Progenitor cell of endocrine pancreas (in vitro differentiated cells): ENCODE measurements at regions not wholly inside any gene's neighbourhood (a gene's known extent, or its start where the extent isn't known, plus 50 kb on each side); places are given as distances from the start of the nearest gene placed in this dataset.

Source experiments
- DNase-seq: peaks from one replicate; pipeline ENCODE4 v3.0.0; 2021; ENCODE audit warnings: low spot score; ENCODE audit not compliant: unreplicated experiment
- H3K27ac Mint-ChIP-seq: 2 replicates; pipeline ENCODE4 v1.8.0; 2021; ENCODE audit warnings: mild to moderate bottlenecking, moderate library complexity, mixed read lengths
- H3K27me3 Mint-ChIP-seq: 2 replicates; pipeline ENCODE4 v1.8.0; 2021; ENCODE audit warnings: mixed read lengths
- H3K36me3 Mint-ChIP-seq: 2 replicates; pipeline ENCODE4 v1.8.0; 2022; ENCODE audit warnings: mixed read lengths; ENCODE audit not compliant: insufficient read depth
- H3K4me1 Mint-ChIP-seq: 2 replicates; pipeline ENCODE4 v1.8.0; 2021; ENCODE audit warnings: low read depth, mixed read lengths
- H3K4me3 Mint-ChIP-seq: 2 replicates; pipeline ENCODE4 v1.8.0; 2021; ENCODE audit warnings: low read depth, mild to moderate bottlenecking, moderate library complexity, mixed read lengths
- H3K9me3 Mint-ChIP-seq: 2 replicates; pipeline ENCODE4 v1.8.0; 2021; ENCODE audit warnings: low read depth, mixed read lengths
- CTCF ChIP-seq: fragments of 200-600 bp; sonication (generic); IDR thresholded peaks from one replicate; pipeline ENCODE4 v1.5.0; 2021; ENCODE audit warnings: antibody characterized with exemption, mild to moderate bottlenecking; ENCODE audit not compliant: unreplicated experiment

DNA sequence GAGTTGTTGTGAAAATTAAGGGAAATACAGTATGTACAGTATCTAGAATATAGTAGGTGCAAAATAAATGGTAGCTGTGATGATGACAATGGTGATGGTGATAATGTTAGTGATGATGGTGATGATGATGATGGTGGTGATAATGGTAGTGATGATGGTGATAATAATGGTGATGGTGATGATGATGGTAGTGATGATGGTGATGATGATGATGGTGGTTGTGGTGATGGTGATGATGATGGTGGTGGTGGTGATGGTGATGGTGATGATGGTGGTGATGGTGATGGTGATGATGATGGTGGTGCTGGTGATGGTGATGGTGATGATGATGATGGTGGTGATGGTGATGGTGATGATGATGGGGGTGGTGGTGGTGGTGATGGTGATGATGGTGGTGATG lies 91.3 kb upstream of the FOXF1 start:
- Mint-ChIP-seq H3K4me3 (no peak overlapping the region), H3K36me3 (no peaks in the 10 kb centered on the region), H3K27ac (no peak overlapping the region)

GRCh38 chr16:86419518-86419917 lies 90.8 kb upstream of the FOXF1 start:
- Mint-ChIP-seq H3K9me3 (no peaks in the 10 kb centered on the region), H3K4me3 (no peak overlapping the region), H3K27ac (no peak overlapping the region), H3K27me3 (peaks cover 22% of the 10 kb centered on the region), H3K36me3 (no peaks in the 10 kb centered on the region), H3K4me1 (peaks cover 4% of the 10 kb centered on the region)
- TF ChIP-seq CTCF = no peak
- DNase-seq = no peak

More for the DNA sequence above, 91.3 kb upstream of the FOXF1 start:
- TF ChIP-seq CTCF = no peak
- H3K27me3 Mint-ChIP-seq = peaks cover 21% of the 10 kb centered on the region
- peaks cover 3% of the 10 kb centered on the region for H3K4me1 Mint-ChIP-seq
- DNase-seq = no peak
- no peaks in the 10 kb centered on the region for H3K9me3 Mint-ChIP-seq

DNA sequence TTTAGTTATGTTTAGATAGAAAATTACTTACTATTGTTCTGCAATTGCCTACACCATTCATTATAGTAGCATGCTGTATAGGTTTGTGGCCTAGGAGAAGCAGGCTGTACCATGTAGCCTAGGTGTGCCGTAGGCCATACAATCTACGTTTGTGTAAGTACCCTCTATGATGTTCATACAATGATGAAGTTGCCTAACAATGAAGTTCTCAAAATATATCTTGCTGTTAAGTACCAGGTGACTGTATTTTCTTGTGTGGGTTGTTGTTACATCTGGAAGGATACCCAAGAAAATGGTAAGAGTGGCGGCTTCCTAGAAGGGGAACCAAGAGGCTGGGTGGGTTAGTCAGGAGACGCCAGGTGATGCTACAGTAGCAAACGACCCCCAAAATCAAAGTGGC lies 88.3 kb upstream of the FOXF1 start:
- no peaks in the 10 kb centered on the region for H3K36me3 Mint-ChIP-seq
- no peak overlapping the region for H3K27ac Mint-ChIP-seq
- no peak for TF ChIP-seq CTCF
- no peak overlapping the region for H3K4me3 Mint-ChIP-seq
- H3K9me3 Mint-ChIP-seq = no peaks in the 10 kb centered on the region
- peaks cover 4% of the 10 kb centered on the region for H3K4me1 Mint-ChIP-seq
- H3K27me3 Mint-ChIP-seq = peaks cover 14% of the 10 kb centered on the region
- DNase-seq = no peak

GRCh38 chr16:86424398-86424797 lies 85.9 kb upstream of the FOXF1 start:
- Mint-ChIP-seq H3K36me3 (no peaks in the 10 kb centered on the region), H3K4me3 (no peak overlapping the region), H3K27ac (no peak overlapping the region), H3K4me1 (peaks cover 4% of the 10 kb centered on the region), H3K9me3 (no peaks in the 10 kb centered on the region), H3K27me3 (peaks cover 21% of the 10 kb centered on the region)
- no peak for TF ChIP-seq CTCF
- DNase-seq = no peak

DNA sequence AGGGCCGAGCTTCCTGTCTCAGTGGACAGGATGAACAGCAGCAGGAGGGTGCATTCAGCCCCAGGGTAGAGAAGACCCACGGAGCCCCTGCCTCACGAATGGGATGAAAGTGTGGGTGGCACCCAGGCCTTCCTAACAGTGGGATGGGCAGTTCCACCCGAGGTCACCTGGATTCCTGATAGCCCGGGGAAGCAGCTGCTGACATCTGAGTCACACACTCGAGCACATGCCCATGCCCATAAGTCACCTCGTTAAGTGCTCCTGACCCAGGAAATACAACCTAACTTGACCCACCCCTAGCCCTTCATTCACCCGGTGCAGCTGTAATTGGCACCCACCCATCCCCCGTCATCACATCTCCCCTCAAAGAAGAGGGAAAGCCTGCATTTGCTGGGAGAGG lies 85.3 kb upstream of the FOXF1 start:
- DNase-seq = no peak
- H3K27me3 Mint-ChIP-seq = peaks cover 26% of the 10 kb centered on the region
- H3K9me3 Mint-ChIP-seq = no peaks in the 10 kb centered on the region
- no peak overlapping the region for H3K27ac Mint-ChIP-seq
- peaks cover 4% of the 10 kb centered on the region for H3K4me1 Mint-ChIP-seq
- H3K36me3 Mint-ChIP-seq = no peaks in the 10 kb centered on the region
- TF ChIP-seq CTCF = no peak
- no peak overlapping the region for H3K4me3 Mint-ChIP-seq
